Keratinocyte (primary cell): ENCODE measurements at regions not wholly inside any gene's neighbourhood (a gene's known extent, or its start where the extent isn't known, plus 50 kb on each side); places are given as distances from the start of the nearest gene placed in this dataset.
A peak's percentile ranks its signal among the peaks of the same experiment; 100 is the strongest.

Experiments used
- DNase-seq: peaks from one replicate; pipeline ENCODE4 v3.0.0-alpha.2; 2011; ENCODE audit warnings: low read depth, missing footprints, low spot score
- FAIRE-seq: peaks from 2 replicates; lab custom pipeline; 2011; peaks lifted over from hg19 to GRCh38; lab: Jason Lieb, UNC
- H2AFZ ChIP-seq: 2 replicates; pipeline ENCODE4 v1.6.0; 2012; ENCODE audit warnings: low read length, control low read depth, inconsistent platforms; ENCODE audit not compliant: control insufficient read depth
- H3K27ac ChIP-seq: 2 replicates; pipeline ENCODE4 v1.5.1; 2011; ENCODE audit warnings: low read length; ENCODE audit not compliant: control insufficient read depth, insufficient read depth
- H3K27me3 ChIP-seq: 3 replicates; pipeline ENCODE4 v1.6.0; 2011; ENCODE audit warnings: low read length; ENCODE audit not compliant: control insufficient read depth, insufficient read depth; ENCODE audit errors: extremely low read depth
- H3K36me3 ChIP-seq, 2 experiments: 2 replicates in 1 of 2; 3 replicates in 1 of 2; pipeline ENCODE4 v1.5.1; 2011; ENCODE audit warnings: low read length in 2 of 2, mild to moderate bottlenecking in 1 of 2; ENCODE audit not compliant: control insufficient read depth in 2 of 2, insufficient read depth in 2 of 2; ENCODE audit errors: extremely low read depth in 1 of 2
- H3K4me1 ChIP-seq: 3 replicates; pipeline ENCODE4 v1.5.1; 2011; ENCODE audit warnings: low read length; ENCODE audit not compliant: control insufficient read depth, insufficient read depth; ENCODE audit errors: extremely low read depth
- H3K4me2 ChIP-seq: 3 replicates; pipeline ENCODE4 v1.6.0; 2011; ENCODE audit warnings: low read depth, low read length; ENCODE audit not compliant: control insufficient read depth, insufficient read depth; ENCODE audit errors: extremely low read depth
- H3K4me3 ChIP-seq, 3 experiments: fragments of 200-600 bp in 1 of 3; sonication (generic) in 1 of 3; 2 replicates in 2 of 3; 3 replicates in 1 of 3; pipeline ENCODE4 v1.5.1; 2011 to 2016; ENCODE audit warnings: low read length in 3 of 3, mild to moderate bottlenecking in 3 of 3, control low read depth in 2 of 3, inconsistent platforms in 1 of 3, low read depth in 1 of 3, mixed read lengths in 1 of 3, mixed run types in 1 of 3, moderate library complexity in 1 of 3; ENCODE audit not compliant: control insufficient read depth in 2 of 3, insufficient read depth in 2 of 3; ENCODE audit errors: extremely low read depth in 1 of 3
- H3K79me2 ChIP-seq: 2 replicates; pipeline ENCODE4 v1.6.0; 2012; ENCODE audit warnings: low read length; ENCODE audit not compliant: control insufficient read depth, insufficient read depth
- H3K9ac ChIP-seq: 3 replicates; pipeline ENCODE4 v1.6.0; 2011; ENCODE audit warnings: low read length; ENCODE audit not compliant: control insufficient read depth, insufficient read depth; ENCODE audit errors: extremely low read depth
- H3K9me1 ChIP-seq: 3 replicates; pipeline ENCODE4 v1.6.0; 2011; ENCODE audit warnings: low read length; ENCODE audit not compliant: control insufficient read depth, insufficient read depth; ENCODE audit errors: extremely low read depth
- H3K9me3 ChIP-seq: 2 replicates; pipeline ENCODE4 v1.5.1; 2012; ENCODE audit warnings: low read depth, low read length; ENCODE audit not compliant: control insufficient read depth
- H4K20me1 ChIP-seq: 3 replicates; pipeline ENCODE4 v1.6.0; 2011; ENCODE audit warnings: low read length; ENCODE audit not compliant: control insufficient read depth, insufficient read depth; ENCODE audit errors: extremely low read depth
- EZH2 ChIP-seq: IDR thresholded peaks from one replicate; pipeline ENCODE4 v1.6.1; 2012; ENCODE audit warnings: inconsistent platforms, mild to moderate bottlenecking, low read length, moderate library complexity
- dilution Hi-C: fragments of 300-500 bp; cut with MboI; formaldehyde crosslinking; loops from one replicate; pipeline ENCODE4 v1.7.0; 2020; ENCODE audit warnings: low sequenced_read_pairs; ENCODE audit not compliant: extremely low pct_ligation_motif_present
- TF ChIP-seq, protein P1 (sequence below), 3 experiments: IDR thresholded peaks in 1 of 3; conservative IDR thresholded peaks in 1 of 3; optimal IDR thresholded peaks in 1 of 3; 2 replicates in 2 of 3; 3 replicates in 1 of 3; pipeline versions ENCODE3 to v1.5.1; 2011; ENCODE audit warnings: low read length in 3 of 3, mild to moderate bottlenecking in 3 of 3, moderate library complexity in 2 of 3, control low read depth in 1 of 3, inconsistent platforms in 1 of 3; ENCODE audit not compliant: insufficient read depth in 2 of 3; ENCODE audit errors: extremely low read depth in 1 of 3

DNA sequence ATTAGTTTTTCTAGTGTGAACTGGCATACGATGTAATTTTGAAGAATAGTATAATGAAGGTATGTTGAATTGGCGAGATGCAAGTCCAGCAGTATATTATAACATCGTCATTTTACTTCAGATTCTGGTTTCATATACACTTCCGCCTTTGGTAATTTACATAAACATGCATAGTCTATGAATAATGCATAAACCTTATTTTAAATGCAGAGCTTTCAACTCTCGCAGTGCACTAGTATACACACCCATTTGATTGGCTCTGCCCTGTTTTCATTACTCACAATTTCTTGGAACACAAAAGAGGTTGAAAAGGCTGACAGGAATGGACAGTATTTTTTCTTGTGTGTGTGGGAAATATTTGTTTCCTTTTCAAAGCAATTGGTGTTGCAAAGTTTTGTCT lies 128.9 kb upstream of the CCNH start:
- H3K27me3 ChIP-seq: no peaks in the 10 kb centered on the region
- H2AFZ ChIP-seq: no peak overlapping the region
- H3K9ac ChIP-seq: no peak overlapping the region
- H3K9me1 ChIP-seq: no peaks in the 10 kb centered on the region
- TF ChIP-seq, protein P1, sequence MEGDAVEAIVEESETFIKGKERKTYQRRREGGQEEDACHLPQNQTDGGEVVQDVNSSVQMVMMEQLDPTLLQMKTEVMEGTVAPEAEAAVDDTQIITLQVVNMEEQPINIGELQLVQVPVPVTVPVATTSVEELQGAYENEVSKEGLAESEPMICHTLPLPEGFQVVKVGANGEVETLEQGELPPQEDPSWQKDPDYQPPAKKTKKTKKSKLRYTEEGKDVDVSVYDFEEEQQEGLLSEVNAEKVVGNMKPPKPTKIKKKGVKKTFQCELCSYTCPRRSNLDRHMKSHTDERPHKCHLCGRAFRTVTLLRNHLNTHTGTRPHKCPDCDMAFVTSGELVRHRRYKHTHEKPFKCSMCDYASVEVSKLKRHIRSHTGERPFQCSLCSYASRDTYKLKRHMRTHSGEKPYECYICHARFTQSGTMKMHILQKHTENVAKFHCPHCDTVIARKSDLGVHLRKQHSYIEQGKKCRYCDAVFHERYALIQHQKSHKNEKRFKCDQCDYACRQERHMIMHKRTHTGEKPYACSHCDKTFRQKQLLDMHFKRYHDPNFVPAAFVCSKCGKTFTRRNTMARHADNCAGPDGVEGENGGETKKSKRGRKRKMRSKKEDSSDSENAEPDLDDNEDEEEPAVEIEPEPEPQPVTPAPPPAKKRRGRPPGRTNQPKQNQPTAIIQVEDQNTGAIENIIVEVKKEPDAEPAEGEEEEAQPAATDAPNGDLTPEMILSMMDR (optimal IDR thresholded peaks at IDR 0.05 in 1 of 3, IDR thresholded peaks at IDR 0.05 in 1 of 3, conservative IDR thresholded peaks at IDR 0.05 in 1 of 3; ENCODE audit: extremely low read depth in 1 of 3, insufficient read depth in 2 of 3, low read length in 3 of 3): no peak
- no peak for TF ChIP-seq EZH2
- no peaks in the 10 kb centered on the region for H3K4me1 ChIP-seq
- dilution Hi-C loops: no loop called here
- no peaks in the 10 kb centered on the region for H3K9me3 ChIP-seq
- H3K4me2 ChIP-seq: no peak overlapping the region
- H3K36me3 ChIP-seq: no peaks in the 10 kb centered on the region
- H4K20me1 ChIP-seq: no peaks in the 10 kb centered on the region
- no peak overlapping the region for H3K27ac ChIP-seq
- FAIRE-seq: no peak
- H3K4me3 ChIP-seq: no peak overlapping the region
- no peaks in the 10 kb centered on the region for H3K79me2 ChIP-seq
- DNase-seq: no peak

GRCh38 chr5:87541033-87541432 lies 128.3 kb upstream of the CCNH start:
- Histone ChIP-seq H2AFZ (no peak overlapping the region), H3K4me3 (no peak overlapping the region), H3K9ac (no peak overlapping the region), H3K36me3 (no peaks in the 10 kb centered on the region), H3K27me3 (no peaks in the 10 kb centered on the region), H3K27ac (no peak overlapping the region), H4K20me1 (no peaks in the 10 kb centered on the region), H3K4me2 (no peak overlapping the region), H3K4me1 (no peaks in the 10 kb centered on the region), H3K9me3 (no peaks in the 10 kb centered on the region), H3K9me1 (no peaks in the 10 kb centered on the region), H3K79me2 (no peaks in the 10 kb centered on the region)
- FAIRE-seq: no peak
- dilution Hi-C loops: no loop called here
- TF ChIP-seq EZH2: no peak
- TF ChIP-seq, protein P1 (optimal IDR thresholded peaks at IDR 0.05 in 1 of 3, IDR thresholded peaks at IDR 0.05 in 1 of 3, conservative IDR thresholded peaks at IDR 0.05 in 1 of 3; ENCODE audit: extremely low read depth in 1 of 3, insufficient read depth in 2 of 3, low read length in 3 of 3): peak in 2 of 3 experiments; percentile 14 to 18
- DNase-seq: no peak
